Skeletal muscle tissue (tissue), 3 donors: ENCODE measurements at regions not wholly inside any gene's neighbourhood (a gene's known extent, or its start where the extent isn't known, plus 50 kb on each side); places are given as distances from the start of the nearest gene placed in this dataset.

ENCODE experiments used
- H3K27ac ChIP-seq: one replicate; pipeline ENCODE4 v1.7.0; 2013; ENCODE audit warnings: mild to moderate bottlenecking, low read depth, low read length, inconsistent platforms
- H3K27me3 ChIP-seq, 3 donors: one replicate each; pipeline ENCODE4 v1.7.0; 2013; ENCODE audit warnings: low read length in 3 of 3; ENCODE audit not compliant: control insufficient read depth in 3 of 3, insufficient read depth in 3 of 3
- H3K36me3 ChIP-seq, 3 donors: one replicate each; pipeline ENCODE4 v1.7.0; 2013; ENCODE audit warnings: low read length in 3 of 3; ENCODE audit not compliant: control insufficient read depth in 3 of 3, insufficient read depth in 3 of 3
- H3K4me1 ChIP-seq, 3 donors: one replicate each; pipeline ENCODE4 v1.7.0; 2013; ENCODE audit warnings: low read length in 3 of 3, mild to moderate bottlenecking in 3 of 3; ENCODE audit not compliant: control insufficient read depth in 3 of 3, insufficient read depth in 3 of 3
- H3K4me3 ChIP-seq, 3 donors: one replicate each; pipeline ENCODE4 v1.7.0; 2013; ENCODE audit warnings: low read length in 3 of 3
- H3K9ac ChIP-seq, 3 donors: one replicate each; pipeline ENCODE4 v1.7.0; 2013; ENCODE audit warnings: low read length in 3 of 3, mild to moderate bottlenecking in 3 of 3, moderate library complexity in 2 of 3, low read depth in 1 of 3
- H3K9me3 ChIP-seq, 3 donors: one replicate each; pipeline ENCODE4 v1.7.0; 2013; ENCODE audit warnings: low read length in 3 of 3; ENCODE audit not compliant: control insufficient read depth in 3 of 3
- donor health status: Osteomylitis.

GRCh38 chrY:15592957-15593356, 1068.6 kb downstream of the NLGN4Y start:
- Histone ChIP-seq H3K27me3 (no peaks in the 10 kb centered on the region), H3K27ac (no peak overlapping the region), H3K9me3 (no peaks in the 10 kb centered on the region), H3K4me3 (no peak overlapping the region), H3K9ac (no peak overlapping the region), H3K36me3 (no peaks in the 10 kb centered on the region), H3K4me1 (peaks cover 0 to 9% (median 6%) of the 10 kb centered on the region in 3 donors)

- Histone ChIP-seq H3K4me3 (no peak overlapping the region), H3K9ac (no peak overlapping the region), H3K27me3 (no peaks in the 10 kb centered on the region), H3K9me3 (no peaks in the 10 kb centered on the region), H3K27ac (no peak overlapping the region), H3K4me1 (peaks cover 0 to 9% (median 6%) of the 10 kb centered on the region in 3 donors), H3K36me3 (no peaks in the 10 kb centered on the region)
These were observed 1069.3 kb downstream of the NLGN4Y start for GRCh38 chrY:15593476-15594160.

- Histone ChIP-seq H3K9me3 (no peaks in the 10 kb centered on the region), H3K4me1 (peaks cover 0 to 9% (median 6%) of the 10 kb centered on the region in 3 donors), H3K27ac (no peak overlapping the region), H3K27me3 (no peaks in the 10 kb centered on the region), H3K4me3 (no peak overlapping the region), H3K9ac (no peak overlapping the region), H3K36me3 (no peaks in the 10 kb centered on the region)
These were observed 1069.8 kb downstream of the NLGN4Y start for GRCh38 chrY:15594179-15594578.

DNA sequence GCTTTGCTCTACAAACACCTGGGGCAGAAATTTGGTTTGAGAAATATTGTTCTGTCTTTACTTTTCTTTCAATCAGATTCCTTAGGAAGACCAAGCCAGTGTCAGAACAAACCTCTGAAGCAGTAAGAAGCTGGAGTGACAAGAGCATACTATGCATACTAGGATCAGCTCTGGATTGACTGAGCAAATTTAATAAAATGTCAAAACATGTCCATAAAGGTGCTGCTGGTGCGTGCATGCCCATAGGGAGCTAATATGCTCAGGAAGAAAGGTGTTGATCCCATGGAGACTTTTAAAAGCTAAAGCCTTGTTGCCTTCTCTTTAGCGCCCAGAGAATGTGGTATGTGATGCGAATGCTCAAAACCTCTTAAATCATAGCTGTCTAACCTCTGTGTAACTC, 1076.2 kb downstream of the NLGN4Y start:
- Histone ChIP-seq H3K4me1 (no peaks in the 10 kb centered on the region), H3K27ac (no peak overlapping the region), H3K4me3 (no peak overlapping the region), H3K9ac (no peak overlapping the region), H3K27me3 (no peaks in the 10 kb centered on the region), H3K9me3 (no peaks in the 10 kb centered on the region), H3K36me3 (no peaks in the 10 kb centered on the region)

GRCh38 chrY:15624370-15624769, 1100.0 kb downstream of the NLGN4Y start:
- Histone ChIP-seq H3K36me3 (no peaks in the 10 kb centered on the region), H3K27ac (no peak overlapping the region), H3K9me3 (no peaks in the 10 kb centered on the region), H3K4me3 (no peak overlapping the region), H3K9ac (no peak overlapping the region), H3K27me3 (no peaks in the 10 kb centered on the region), H3K4me1 (no peaks in the 10 kb centered on the region)

DNA sequence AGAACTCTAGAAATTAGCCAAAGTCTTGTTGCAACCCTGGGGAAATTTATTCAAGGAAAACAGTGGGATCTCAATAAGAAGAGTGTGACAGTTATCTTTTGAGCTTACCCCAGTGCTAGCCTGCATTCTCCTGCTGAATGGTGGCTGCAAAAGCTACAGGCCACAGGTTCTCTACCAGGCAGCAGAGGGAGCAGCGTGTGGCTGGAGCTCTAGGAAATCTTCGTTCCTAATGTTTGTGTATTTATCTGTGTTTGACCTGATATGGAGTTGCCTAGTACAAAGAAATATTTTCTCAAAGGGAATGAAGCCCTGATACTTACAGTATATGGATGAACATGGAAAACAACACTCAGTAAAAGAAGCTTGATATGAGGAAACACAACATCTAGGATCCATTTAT, 1100.6 kb downstream of the NLGN4Y start:
- H3K9ac ChIP-seq = no peak overlapping the region
- H3K36me3 ChIP-seq = no peaks in the 10 kb centered on the region
- no peak overlapping the region for H3K4me3 ChIP-seq
- H3K4me1 ChIP-seq = no peaks in the 10 kb centered on the region
- H3K27ac ChIP-seq = no peak overlapping the region
- H3K9me3 ChIP-seq = no peaks in the 10 kb centered on the region
- H3K27me3 ChIP-seq = no peaks in the 10 kb centered on the region

- no peaks in the 10 kb centered on the region for H3K36me3 ChIP-seq
- no peaks in the 10 kb centered on the region for H3K27me3 ChIP-seq
- no peaks in the 10 kb centered on the region for H3K9me3 ChIP-seq
- no peak overlapping the region for H3K9ac ChIP-seq
- H3K27ac ChIP-seq = no peak overlapping the region
- H3K4me1 ChIP-seq = no peaks in the 10 kb centered on the region
- no peak overlapping the region for H3K4me3 ChIP-seq
These were observed 1123.9 kb downstream of the NLGN4Y start for GRCh38 chrY:15648198-15648597.

DNA sequence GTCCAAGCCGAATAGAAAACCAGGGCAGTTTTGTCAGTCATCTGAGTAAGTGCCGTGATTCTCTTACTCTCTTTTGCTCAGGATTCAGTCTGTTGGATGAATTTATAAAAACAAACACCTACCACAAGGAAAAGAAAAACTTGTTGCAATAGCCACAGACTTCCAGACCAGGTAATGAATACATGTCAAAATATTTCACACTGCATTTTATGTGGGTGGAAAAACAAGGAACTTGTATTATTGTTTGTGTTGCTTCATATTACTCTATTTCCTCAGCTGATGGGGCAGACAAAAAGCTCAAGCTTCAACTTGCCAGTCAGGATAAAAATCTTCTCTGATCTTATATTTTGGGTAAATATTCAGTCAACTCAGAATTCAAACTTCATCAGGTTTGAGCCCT, 1125.7 kb downstream of the NLGN4Y start:
- no peaks in the 10 kb centered on the region for H3K36me3 ChIP-seq
- H3K27ac ChIP-seq = no peak overlapping the region
- H3K4me3 ChIP-seq = no peak overlapping the region
- H3K4me1 ChIP-seq = no peaks in the 10 kb centered on the region
- H3K9ac ChIP-seq = no peak overlapping the region
- no peaks in the 10 kb centered on the region for H3K27me3 ChIP-seq
- H3K9me3 ChIP-seq = no peaks in the 10 kb centered on the region

- Histone ChIP-seq H3K9me3 (no peaks in the 10 kb centered on the region), H3K27me3 (no peaks in the 10 kb centered on the region), H3K4me3 (no peak overlapping the region), H3K4me1 (no peaks in the 10 kb centered on the region), H3K36me3 (no peaks in the 10 kb centered on the region), H3K9ac (no peak overlapping the region), H3K27ac (no peak overlapping the region)
These were observed 1164.2 kb downstream of the NLGN4Y start for GRCh38 chrY:15688531-15688930.

GRCh38 chrY:15689994-15690393, 1165.7 kb downstream of the NLGN4Y start:
- Histone ChIP-seq H3K27ac (no peak overlapping the region), H3K36me3 (no peaks in the 10 kb centered on the region), H3K4me1 (no peaks in the 10 kb centered on the region), H3K4me3 (no peak overlapping the region), H3K9ac (no peak overlapping the region), H3K9me3 (no peaks in the 10 kb centered on the region), H3K27me3 (no peaks in the 10 kb centered on the region)
